HG02763 (cell line): ENCODE measurements at regions not wholly inside any gene's neighbourhood (a gene's known extent, or its start where the extent isn't known, plus 50 kb on each side); places are given as distances from the start of the nearest gene placed in this dataset.

Experiments
- ATAC-seq: cut with Tn5 transposase; IDR thresholded peaks from one replicate; pipeline ENCODE4 v1.9.1; 2021; ENCODE audit warnings: mild to moderate bottlenecking, moderate library complexity; ENCODE audit not compliant: unreplicated experiment

DNA sequence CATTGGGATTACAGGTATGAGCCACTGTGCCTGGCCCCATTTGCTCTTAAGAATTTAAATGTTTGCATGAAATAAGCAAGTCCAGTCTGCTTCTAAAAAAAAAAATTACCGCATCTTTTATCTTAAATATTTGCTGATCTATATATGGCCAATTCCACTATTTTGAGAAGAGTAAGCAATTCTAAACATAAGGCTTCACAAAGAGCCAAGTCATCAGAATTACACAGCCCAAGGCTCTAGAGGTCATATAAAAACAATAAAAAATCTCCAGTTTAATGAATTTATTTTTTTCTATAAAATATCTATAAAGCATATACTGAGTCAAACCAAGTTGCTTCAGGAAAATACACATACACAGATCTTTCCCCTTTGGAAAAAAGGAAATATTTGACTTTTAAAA is 79.0 kb upstream of the CPNE8 start:
- no peak for ATAC-seq

DNA sequence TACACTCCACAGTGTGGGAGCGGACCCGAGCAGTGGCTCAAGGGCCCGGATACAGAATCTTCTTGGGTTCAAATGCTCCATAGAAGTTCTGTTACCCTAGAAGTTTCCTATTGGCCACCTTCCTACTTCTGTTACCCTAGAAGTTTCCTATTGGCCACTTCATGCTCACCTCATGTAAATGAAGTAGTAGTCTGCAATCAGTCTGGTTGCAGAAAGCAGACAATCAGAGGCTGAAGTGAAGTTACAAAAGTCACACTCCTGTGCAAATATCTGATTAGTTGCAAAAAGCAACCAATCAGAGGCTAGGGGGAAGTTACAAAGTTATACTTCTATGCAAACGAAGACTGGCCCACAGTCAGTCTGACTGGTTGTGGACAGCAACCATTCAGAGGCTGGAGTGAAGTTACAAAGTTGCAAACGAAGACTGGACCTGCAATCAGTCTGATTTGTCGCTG is 77.8 kb upstream of the CPNE8 start:
- no peak for ATAC-seq

DNA sequence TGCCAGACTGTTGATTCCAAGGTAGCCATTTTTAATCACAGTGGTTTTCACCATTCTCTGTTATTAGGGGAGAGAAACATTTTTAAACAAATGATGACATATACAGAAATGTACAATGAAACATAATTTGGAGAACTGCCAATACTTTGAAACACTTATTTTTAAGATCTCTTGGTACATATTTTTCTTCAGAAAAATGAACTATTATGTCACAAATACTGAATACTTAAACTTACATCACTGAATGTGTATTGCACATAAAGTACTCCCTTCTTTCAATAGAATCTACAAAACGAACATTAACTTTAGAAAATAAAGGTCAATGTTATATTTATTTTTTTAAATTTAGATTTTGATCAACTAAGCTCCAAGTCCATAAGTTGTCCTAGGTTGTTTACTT is 71.7 kb upstream of the CPNE8 start:
- no peak for ATAC-seq

GRCh38 chr12:38969706-38970105 is 64.3 kb upstream of the CPNE8 start:
- no peak for ATAC-seq

DNA sequence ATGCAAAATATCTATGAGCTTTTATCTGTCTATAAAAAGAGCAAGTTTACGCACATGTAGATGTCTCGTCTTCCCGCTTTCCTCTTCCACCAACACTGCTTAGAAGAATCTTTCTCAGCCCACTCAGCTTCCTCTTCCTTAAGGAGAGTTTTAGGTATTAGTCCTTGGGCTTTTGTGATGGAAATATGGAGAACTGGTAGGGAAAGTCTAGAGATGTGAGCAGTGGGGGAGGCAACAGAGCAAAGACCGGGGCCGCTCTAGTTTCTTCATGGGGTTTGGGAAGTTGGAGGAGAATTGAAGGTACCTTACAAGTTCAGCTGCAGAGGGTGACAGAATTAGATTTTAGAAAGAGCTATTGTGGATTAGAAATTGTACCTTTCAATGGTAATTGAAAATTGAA is 56.3 kb upstream of the CPNE8 start:
- no peak for ATAC-seq

DNA sequence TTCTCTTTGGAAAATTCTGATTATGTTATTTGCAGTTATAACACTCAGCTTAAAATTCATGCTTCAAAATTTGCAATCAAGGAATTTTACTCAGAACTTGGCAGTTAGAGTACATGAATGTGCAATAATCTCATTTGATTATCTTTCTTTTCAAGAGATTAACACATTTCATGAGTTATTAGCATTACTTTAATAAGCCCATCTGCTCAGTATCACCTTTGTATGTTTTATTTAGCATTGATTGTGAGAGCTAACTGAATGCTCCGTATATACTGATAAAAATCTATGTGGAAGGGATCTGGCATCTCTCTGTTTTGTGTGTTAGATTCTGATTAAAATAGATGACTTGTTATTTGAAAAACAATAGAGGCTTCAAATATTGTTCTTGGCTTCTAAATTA is 55.6 kb upstream of the CPNE8 start:
- ATAC-seq = no peak

- no peak for ATAC-seq
These were observed 50.9 kb upstream of the CPNE8 start for GRCh38 chr12:38956337-38956736.
